ENCODE measurements at regions not wholly inside any gene's neighbourhood (a gene's known extent, or its start where the extent isn't known, plus 50 kb on each side); places are given as distances from the start of the nearest gene placed in this dataset.

DNA sequence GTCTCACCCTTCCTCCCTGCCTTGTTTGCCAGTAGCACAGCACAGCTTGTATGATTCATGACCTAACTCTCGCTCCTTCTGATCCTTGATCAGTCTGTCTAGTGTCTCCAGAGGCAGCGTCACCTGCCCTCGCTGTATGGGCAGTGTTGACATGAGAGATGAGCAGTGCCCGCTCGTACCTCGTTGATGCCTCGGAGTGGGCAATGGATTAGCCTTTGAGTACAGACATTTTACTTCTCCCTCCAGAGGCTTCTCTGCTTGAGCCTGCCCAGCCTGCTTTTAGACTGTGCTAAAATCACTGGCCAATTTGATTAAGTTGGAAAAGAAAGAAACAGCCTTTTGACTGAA is 569.0 kb downstream of the NTRK3 start:
- TF ChIP-seq CTCF (IDR thresholded peaks at IDR 0.05 in 8 of 11, conservative IDR thresholded peaks at IDR 0.05 in 3 of 11) (no peak), POLR2AphosphoS5 (IDR thresholded peaks at IDR 0.05) (no peak), POLR2A (IDR thresholded peaks at IDR 0.05) (no peak)
